NCI-H748 treated with DMSO at 0.1 percent for 48 hours (cell line): ENCODE measurements at regions not wholly inside any gene's neighbourhood (a gene's known extent, or its start where the extent isn't known, plus 50 kb on each side); places are given as distances from the start of the nearest gene placed in this dataset.
"Not testable (repeated sequence)": the region's sequence is repeated elsewhere in the genome, so short reads cannot be mapped to it uniquely, and the experiment has no call there.

Source experiments
- DNase-seq: peaks from one replicate; lab custom pipeline; 2025; lab: John Stamatoyannopoulos, UW

- no peak for DNase-seq
Observed at GRCh38 chr16:79407461-79408135, 192.9 kb downstream of the MAF start.

GRCh38 chr16:79407005-79407404, 193.5 kb downstream of the MAF start:
- DNase-seq, result no peak

DNA sequence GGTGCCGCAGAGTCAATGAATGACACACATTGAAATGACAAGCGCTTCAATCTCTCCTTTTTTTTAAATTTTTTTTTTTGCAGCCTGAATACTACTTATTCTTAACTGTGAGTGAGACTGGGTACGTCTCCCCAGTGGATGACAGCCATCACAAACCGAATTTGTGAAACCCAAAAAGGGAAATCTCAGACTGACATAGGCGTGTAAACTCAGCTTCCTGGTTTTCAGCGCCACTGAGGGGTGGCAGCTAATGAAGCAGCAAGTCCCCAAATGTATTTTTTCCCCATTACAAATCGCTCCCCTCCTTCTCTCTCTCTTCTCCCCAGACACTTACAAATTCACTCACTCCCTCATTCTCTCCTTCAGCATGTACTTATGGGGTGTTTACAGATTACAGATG, 196.0 kb downstream of the MAF start:
- no peak for DNase-seq

DNA sequence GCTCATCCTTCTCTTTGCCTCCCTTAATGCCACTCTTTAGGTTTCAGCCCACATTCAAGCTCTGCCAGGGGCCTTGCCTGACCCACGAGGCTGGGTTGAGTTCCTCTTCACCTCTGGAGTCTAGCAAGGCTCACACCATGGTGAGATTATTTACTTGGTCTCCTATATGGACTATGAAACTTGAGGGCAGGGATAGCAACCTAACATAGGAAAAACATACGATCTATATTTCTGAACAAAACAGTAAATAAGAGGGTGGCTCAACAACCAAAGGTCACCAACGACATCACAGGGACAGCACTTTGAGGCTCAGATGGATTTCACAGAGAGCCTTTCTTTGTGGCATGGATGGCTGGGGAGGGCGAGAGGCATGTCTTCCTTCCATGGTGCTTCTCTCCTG, 197.0 kb downstream of the MAF start:
- no peak for DNase-seq

GRCh38 chr16:79402920-79403319, 197.6 kb downstream of the MAF start:
- DNase-seq, result no peak

- DNase-seq, result no peak
Observed at GRCh38 chr16:79402356-79402755, 198.2 kb downstream of the MAF start.

- DNase-seq, result no peak
Observed at GRCh38 chr16:79401782-79402181, 198.8 kb downstream of the MAF start.

GRCh38 chr16:79401157-79401556, 199.4 kb downstream of the MAF start:
- no peak for DNase-seq

GRCh38 chr16:79400462-79401149, 199.9 kb downstream of the MAF start:
- no peak for DNase-seq

DNA sequence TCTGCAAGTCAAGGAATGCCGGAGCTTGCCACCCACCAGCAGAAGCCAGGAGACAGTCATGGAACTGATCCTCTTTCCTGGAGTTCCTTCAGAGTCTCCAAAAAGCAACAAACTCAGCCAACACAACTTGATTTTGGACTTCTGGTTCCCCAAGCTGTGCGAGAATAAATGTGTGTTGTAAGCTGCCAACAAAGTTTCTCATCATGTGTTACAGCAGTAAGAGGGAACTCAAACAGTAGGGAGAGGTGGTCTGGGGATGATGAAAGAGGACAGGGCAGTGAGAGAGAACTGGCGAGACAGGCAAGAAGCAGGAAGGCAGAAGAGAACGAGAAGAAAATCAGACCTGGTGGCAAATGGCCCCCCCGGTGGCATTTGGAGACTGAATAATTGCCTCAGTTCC, 204.9 kb downstream of the MAF start:
- DNase-seq, result no peak

- DNase-seq, result no peak
Observed at GRCh38 chr16:79394206-79394605, 206.3 kb downstream of the MAF start.

DNA sequence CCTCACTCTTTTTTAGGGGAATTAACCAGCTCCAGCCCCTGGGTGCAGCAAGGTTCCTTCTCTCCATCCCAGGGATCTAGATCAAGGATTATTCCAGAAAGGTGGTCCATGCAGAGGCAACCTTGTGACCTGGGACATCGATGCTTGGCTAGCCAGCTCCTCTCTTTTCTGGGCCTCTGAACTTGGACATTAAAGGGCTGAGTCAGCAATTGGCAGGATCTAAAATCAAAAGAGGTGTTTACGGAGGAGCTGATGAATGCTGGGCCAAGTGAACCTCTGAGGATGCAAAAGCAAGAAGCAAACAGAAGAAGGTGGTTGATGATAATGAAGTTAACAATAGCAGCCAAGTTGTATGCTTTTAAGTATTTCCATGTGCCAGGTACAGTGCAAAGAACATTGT, 207.0 kb downstream of the MAF start:
- no peak for DNase-seq

DNA sequence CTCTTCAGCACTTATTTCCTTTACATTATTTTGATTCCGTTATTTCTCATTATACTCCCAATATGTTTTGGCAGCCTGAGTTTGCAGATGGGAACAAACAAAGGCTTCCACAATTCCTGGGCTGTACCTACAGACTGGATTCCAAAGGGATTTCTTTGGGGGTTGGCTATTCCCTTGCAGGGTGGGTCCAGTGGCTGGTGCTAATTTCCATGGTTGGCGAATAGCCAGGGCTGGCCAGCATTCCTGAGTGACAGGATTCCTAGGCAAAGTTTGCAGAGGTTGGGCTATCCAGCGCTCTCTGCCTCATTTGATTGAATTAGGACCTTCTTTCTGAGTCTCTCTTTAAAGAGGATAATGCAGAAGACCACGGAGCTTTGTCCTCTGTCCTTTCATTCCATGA, 207.4 kb downstream of the MAF start:
- no peak for DNase-seq

GRCh38 chr16:79392081-79392480, 208.5 kb downstream of the MAF start:
- DNase-seq, result no peak

- no peak for DNase-seq
Observed at GRCh38 chr16:79391395-79391794, 209.1 kb downstream of the MAF start.

DNA sequence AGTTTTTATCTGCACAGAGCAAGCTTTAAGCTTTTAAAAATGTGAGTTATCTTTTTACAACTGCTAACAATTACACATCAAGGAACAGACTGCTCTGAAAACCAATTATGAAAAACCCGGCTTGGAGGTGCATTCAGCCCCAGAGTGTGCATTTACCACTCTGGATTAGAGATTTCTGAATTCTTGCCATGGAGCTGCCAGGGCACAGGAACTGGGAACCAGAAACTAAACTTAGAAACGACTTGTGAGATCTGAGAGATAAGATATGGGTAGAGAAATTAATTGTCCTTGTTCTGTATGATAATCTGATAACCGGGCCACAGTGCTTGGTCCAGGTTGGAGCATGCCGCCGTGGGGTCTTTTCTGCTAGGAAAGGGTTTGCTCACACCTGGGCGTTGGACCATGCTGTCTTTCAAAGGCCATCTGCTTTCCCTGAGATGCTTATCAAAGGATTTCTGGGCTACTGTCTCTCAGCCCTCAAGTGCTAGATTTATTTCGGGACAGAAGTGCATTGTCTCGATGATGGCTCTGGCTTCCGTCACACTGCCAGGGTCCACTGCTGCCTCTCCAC, 210.0 kb downstream of the MAF start:
- DNase-seq, result no peak

GRCh38 chr16:79388396-79388795, 212.1 kb downstream of the MAF start:
- no peak for DNase-seq

GRCh38 chr16:79386299-79386698, 214.2 kb downstream of the MAF start:
- no peak for DNase-seq

DNA sequence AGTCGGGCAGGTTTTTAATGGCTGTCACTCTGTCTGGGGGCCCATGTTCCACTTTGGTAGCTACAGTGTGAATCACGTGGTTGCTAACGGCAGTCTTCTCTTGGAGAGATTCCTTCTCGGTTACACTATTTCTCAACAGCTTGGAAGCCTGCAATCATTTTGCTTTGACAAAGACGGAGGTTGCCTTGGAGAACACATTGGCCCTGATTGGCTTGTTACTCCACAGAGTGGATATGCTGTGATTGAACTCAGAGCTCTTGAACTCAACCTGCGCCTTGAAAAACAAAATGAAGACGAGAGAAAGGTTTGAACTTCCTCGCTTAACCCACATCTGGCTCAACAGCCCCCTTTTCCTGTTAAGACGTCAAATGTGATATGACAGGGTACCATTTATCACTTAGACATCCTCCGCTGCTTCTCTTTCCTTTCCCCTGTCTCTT, 218.9 kb downstream of the MAF start:
- DNase-seq, result no peak

DNA sequence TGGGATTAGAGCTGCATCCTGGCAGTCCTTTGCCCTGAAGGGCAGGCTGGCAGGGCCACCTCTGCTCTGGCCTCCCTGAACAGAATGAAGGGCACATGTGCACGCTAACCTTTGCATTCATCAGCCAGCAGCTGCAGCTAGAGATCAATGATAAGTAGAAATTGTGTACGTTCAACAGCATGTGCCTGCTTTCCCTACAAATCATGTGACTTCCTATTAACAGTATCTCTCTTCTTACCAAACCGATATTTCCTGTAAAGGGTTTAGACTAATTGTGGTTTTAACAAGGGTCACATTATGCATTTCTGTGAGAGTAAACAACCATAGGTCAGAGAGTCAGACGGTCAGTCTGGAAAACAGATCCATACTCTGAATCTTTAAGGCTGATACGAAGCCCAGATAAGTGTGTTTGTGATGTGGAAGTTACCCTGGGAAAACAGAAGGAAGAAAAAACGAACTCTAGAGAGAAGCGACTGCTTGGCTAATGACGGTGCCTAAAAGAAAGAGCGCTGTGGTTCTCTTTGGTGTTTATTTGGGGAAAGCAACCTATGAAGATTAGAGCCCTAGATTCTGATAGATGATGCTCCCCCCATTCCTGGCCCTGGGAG, 219.4 kb downstream of the MAF start:
- DNase-seq, result no peak

- DNase-seq, result no peak
Observed at GRCh38 chr16:79379095-79379494, 221.4 kb downstream of the MAF start.

- DNase-seq, result not testable (repeated sequence)
Observed at GRCh38 chr16:79377082-79377481, 223.5 kb downstream of the MAF start.

DNA sequence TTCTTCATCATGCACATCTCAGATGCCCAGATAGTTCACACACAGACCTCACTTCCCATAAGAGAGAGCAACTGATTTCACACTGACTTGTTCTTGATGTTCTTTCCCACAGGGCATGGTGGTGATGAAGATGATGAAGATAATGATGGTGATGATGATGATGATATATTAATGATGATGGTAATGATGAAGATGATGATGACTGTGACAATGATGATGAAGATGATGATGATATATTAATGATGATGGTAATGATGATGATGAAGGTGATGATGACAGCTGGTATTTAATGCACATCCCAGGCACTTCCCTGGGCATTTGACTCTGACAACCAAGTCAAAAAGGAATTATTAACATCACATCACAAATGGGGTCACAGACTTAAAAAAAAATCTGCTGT, 225.2 kb downstream of the MAF start:
- no peak for DNase-seq
